ENCODE measurements at regions not wholly inside any gene's neighbourhood (a gene's known extent, or its start where the extent isn't known, plus 50 kb on each side); places are given as distances from the start of the nearest gene placed in this dataset.
A peak's percentile ranks its signal among the peaks of the same experiment; 100 is the strongest.

DNA sequence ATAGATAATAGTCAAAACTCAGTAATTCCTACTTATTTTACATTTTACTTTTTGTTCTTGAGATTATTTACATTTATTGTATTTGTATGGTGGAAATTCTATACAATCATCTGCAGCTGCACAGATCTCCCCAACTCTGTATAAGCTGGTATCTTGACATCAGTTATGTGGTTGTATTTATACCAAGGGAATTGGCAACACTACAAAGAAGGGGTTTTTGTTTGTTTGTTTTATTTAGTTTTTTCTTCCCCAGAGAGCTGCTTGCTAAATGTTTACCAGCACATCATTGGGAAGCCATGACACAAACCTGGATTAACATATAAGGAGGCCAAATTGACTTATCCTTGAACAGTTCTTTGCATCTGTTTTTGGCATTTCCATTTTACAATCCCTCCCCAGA lies 389.2 kb upstream of the KCNMB2 start:
- no peaks in the 10 kb centered on the region for H3K4me1 Mint-ChIP-seq
- no peak overlapping the region for H3K4me3 Mint-ChIP-seq
- no peaks in the 10 kb centered on the region for H3K36me3 Mint-ChIP-seq
- no peaks in the 10 kb centered on the region for H3K9me3 Mint-ChIP-seq
- no peak overlapping the region for H3K27ac Mint-ChIP-seq
- H3K27me3 Mint-ChIP-seq, result peaks cover 2% of the 10 kb centered on the region

DNA sequence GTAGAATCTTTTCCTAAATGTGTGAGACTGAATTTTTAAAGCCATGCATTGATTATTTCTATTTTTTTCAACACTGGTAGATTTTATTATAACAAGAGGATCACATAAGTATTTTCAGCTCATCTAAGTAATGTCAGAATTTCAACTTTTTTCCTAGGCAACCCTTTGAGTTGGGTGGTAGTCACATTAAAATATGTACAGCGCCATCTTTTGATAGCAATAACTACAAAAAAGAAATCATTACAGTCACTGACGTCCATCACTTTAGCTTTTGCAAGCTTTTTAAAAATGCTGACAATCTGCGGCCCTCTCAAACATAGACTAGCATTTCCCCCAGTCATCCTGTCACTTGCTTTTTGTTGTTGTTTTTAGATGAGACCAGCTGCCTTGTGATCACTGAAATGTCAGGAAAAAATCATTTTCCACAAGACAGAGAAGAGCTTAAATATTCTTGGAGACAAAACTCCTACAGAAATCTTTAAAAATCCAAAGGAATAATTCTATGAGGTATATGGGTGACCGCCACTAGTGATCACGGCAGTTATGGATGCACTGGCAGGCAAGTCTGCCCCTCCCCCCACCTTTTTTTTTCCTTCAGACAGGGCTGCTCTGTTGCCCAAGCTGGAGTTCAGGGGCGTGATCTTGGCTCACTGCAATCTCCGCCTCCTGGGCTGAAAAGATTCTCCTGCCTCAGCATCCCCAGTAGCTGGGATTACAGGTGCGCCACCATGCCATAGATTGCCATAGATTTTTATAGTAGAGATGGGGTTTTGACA lies 384.0 kb upstream of the KCNMB2 start:
- Mint-ChIP-seq H3K36me3 (no peaks in the 10 kb centered on the region), H3K27ac (no peak overlapping the region), H3K9me3 (no peaks in the 10 kb centered on the region), H3K4me1 (no peaks in the 10 kb centered on the region), H3K27me3 (peaks cover 2% of the 10 kb centered on the region), H3K4me3 (no peak overlapping the region)

DNA sequence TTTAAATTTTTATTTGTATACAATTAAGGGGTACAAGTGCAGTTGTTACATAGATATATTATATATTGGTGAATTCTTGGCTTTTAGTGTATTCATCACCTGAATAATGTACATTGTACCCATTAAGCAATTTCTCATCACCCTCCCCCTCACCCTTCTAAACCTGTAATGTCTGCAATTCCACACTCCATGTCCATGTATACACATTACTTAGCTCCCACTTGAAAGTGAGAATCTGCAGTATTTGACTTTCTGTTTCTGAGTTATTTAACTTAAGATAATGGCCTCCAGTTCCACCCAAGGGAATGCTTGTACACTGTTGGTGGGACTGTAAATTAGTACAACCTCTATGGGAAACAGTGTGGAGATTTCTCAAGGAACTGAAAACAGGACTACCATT lies 383.2 kb upstream of the KCNMB2 start:
- Mint-ChIP-seq H3K27ac (no peak overlapping the region), H3K27me3 (peaks cover 2% of the 10 kb centered on the region), H3K4me1 (no peaks in the 10 kb centered on the region), H3K36me3 (no peaks in the 10 kb centered on the region), H3K4me3 (no peak overlapping the region), H3K9me3 (no peaks in the 10 kb centered on the region)

DNA sequence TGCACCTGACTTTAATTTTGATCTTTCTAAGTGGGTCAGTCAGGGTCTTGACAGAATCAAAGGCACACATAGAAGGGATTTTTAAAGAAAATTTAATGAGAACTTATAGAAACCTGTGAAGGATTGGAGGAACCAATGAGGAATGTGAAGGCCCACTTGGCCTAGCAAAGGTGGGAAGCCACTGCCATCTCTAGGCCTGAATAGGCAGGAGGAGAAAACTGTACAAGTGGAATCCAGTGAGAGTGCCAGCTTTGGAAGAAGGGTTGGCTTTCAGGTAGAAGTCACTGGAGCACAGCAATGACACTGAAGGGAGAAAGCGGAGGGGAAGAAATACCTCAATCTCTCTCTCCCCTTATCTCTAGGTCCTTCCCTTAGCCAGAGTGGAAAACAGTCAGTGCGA lies 380.7 kb upstream of the KCNMB2 start:
- peak overlapping the region in 1 of 3 donors; percentile 78 for H3K27ac Mint-ChIP-seq

DNA sequence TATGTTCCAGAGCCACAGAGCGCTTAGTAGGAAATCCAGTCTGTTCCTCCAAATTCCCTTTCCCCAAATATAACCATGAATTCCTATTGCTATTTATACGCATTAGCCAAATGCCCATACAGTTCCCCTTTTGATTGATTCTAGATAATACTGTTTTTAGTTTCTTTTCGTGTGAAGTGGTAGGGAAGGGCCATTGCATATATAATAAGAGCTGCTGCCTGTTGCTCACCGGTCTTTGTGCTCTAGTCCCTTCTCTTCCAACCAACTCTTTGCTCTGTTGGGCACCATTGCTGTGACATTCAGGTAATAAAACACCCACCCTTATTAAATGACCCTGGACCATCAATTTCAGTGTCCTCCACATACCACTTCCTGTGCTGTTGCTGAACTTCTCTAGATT lies 379.9 kb upstream of the KCNMB2 start:
- Mint-ChIP-seq H3K27me3 (peaks cover 2% of the 10 kb centered on the region), H3K36me3 (no peaks in the 10 kb centered on the region), H3K4me1 (no peaks in the 10 kb centered on the region), H3K9me3 (peaks cover 0 to 2% (median 0%) of the 10 kb centered on the region in 3 donors), H3K27ac (no peak overlapping the region), H3K4me3 (no peak overlapping the region)

More for the DNA sequence above, 380.7 kb upstream of the KCNMB2 start:
- Mint-ChIP-seq H3K4me1 (no peaks in the 10 kb centered on the region), H3K27me3 (no peaks in the 10 kb centered on the region), H3K4me3 (no peak overlapping the region), H3K36me3 (no peaks in the 10 kb centered on the region), H3K9me3 (peaks cover 0 to 2% (median 0%) of the 10 kb centered on the region in 3 donors)

DNA sequence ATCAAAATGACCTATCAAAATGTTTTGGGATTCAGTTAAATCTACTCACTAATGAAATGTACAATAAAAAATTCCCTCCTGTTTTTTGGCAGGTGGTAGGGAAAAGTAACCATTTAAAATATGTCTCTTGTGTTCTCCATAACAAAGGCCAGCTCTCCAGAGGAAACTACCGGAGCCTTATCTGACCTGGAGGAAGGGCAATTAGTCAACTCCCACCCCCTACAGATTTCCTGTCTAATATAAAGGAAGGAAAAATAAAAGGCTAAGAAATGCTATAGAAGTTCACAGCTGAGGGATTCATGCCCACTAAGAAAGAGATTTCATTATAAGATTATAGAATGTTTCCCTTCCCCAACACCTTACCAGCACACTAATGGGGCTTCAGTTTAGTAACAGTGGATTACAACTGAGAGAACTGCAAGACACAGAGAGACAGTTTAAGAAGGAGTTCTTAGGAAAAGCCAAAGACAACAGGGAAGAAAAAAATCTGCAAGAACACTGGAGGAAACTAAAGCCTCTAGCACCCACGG lies 376.5 kb upstream of the KCNMB2 start:
- H3K4me1 Mint-ChIP-seq, result no peaks in the 10 kb centered on the region
- H3K27ac Mint-ChIP-seq, result no peak overlapping the region

DNA sequence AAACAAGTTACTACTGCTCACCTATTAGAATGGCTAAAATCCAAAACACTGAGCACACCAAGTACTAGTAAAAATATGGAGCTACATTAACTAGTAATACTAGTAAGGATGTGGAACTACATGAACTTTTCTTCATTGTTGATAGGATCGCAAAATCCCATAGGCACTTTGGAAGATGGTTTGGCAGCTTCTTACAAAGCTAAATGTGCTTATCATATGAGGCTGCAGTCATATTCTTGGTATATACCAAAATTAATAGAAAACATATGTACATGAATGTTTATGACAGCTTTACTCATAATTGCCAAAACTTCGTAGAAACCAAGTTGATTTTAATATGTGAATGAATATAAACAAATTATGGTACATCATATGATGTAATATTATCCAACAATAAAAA lies 366.8 kb upstream of the KCNMB2 start:
- H3K4me1 Mint-ChIP-seq, result no peaks in the 10 kb centered on the region
- no peaks in the 10 kb centered on the region for H3K27me3 Mint-ChIP-seq
- H3K9me3 Mint-ChIP-seq, result no peaks in the 10 kb centered on the region
- H3K4me3 Mint-ChIP-seq, result no peak overlapping the region
- H3K36me3 Mint-ChIP-seq, result no peaks in the 10 kb centered on the region
- H3K27ac Mint-ChIP-seq, result no peak overlapping the region

More for the DNA sequence above, 376.5 kb upstream of the KCNMB2 start:
- Mint-ChIP-seq H3K27me3 (peaks cover 2% of the 10 kb centered on the region), H3K4me3 (no peak overlapping the region), H3K9me3 (peaks cover 0 to 2% (median 0%) of the 10 kb centered on the region in 3 donors), H3K36me3 (no peaks in the 10 kb centered on the region)

DNA sequence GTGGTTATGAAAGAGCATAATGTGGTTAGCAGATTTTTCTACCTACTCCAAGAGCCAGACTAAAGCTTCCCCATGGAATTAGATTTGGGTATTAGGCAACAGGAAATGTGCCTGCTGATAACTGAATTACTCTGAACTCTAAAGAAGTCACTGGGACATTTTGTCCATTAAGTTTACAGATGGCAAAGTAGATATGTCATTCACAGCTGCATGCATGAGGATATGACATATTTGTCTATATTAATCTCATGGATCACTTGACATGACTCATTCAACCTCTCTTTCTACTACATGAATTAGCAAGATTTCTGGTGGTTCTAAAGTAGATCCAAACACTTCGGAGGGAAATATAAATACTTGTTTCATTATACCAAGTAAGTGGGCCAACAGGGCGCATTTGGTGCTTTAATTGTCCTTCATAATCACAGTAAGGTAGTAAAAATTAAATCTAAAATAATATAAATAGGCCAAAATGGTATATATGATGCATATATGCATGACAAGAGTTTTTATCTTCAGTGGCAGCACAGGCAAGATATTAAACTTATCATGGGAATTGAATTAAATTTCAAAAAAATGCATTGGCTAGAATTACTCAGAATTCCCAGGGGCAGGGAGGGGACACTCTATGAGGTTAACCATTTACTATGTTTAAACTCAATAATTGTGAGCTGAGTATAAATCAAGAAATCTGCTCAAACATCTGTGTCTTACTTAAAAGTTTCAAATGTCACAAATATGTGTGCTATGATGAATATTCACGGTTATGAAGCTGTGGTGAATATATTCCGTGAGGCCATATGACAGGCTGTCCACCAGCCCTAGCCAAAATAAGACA lies 365.3 kb upstream of the KCNMB2 start:
- Mint-ChIP-seq H3K4me1 (no peaks in the 10 kb centered on the region), H3K27ac (no peak overlapping the region), H3K36me3 (no peaks in the 10 kb centered on the region), H3K9me3 (no peaks in the 10 kb centered on the region), H3K4me3 (no peak overlapping the region), H3K27me3 (no peaks in the 10 kb centered on the region)

DNA sequence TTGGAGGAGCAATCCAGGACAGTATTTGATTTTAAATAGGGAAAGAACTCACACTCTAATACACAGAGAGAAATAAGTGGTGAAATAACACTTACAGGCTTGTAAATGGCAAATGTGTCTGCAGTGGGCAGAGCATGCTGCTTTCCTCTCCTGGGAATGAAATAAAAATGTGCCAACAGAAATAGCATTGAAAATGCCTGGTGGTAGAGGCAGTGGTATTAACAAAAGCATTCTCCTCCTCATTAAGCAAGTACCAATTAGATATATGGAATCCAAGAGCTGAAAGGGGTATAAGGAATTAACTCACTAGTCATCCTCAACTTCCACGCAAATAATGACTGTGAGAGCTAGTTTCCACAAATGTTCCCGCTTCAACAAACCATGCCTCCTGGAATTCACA lies 364.1 kb upstream of the KCNMB2 start:
- H3K4me3 Mint-ChIP-seq, result no peak overlapping the region
- H3K27ac Mint-ChIP-seq, result no peak overlapping the region
- no peaks in the 10 kb centered on the region for H3K27me3 Mint-ChIP-seq
- H3K4me1 Mint-ChIP-seq, result no peaks in the 10 kb centered on the region
- H3K9me3 Mint-ChIP-seq, result no peaks in the 10 kb centered on the region
- no peaks in the 10 kb centered on the region for H3K36me3 Mint-ChIP-seq

DNA sequence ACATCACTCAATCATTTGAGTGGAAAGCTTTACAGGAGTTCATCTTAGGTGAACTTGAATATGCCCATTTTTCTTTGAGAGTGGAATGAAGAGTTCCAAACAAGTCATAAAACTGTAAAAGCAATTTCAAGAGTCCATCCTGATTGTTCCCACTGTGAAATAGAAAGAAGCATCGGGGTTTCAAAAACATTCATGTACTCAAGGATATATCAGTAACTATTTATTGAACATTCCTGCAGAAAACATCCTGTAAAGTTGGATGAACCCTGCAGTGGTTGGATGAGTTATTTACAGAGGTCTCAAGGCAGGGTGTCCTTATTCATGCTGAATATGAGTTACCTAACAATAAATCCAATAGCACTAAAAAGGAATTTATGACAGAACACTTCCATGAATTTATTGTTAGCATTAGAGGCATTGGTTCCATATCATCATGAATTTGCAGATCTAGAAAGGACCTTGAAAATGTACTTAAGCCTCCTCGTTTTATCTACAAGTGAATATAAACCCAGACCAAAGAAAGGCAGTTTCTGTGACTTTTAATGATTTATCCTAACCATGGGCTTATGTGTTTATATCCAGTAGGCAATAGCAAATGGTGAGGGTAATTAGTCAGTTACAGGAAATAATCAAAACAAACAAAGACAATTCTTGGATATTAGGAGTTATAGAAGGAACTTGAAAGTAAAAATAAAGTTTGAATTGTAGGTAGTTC lies 361.9 kb upstream of the KCNMB2 start:
- H3K4me3 Mint-ChIP-seq, result no peak overlapping the region
- no peaks in the 10 kb centered on the region for H3K9me3 Mint-ChIP-seq
- no peaks in the 10 kb centered on the region for H3K27me3 Mint-ChIP-seq
- no peaks in the 10 kb centered on the region for H3K4me1 Mint-ChIP-seq
- no peaks in the 10 kb centered on the region for H3K36me3 Mint-ChIP-seq
- no peak overlapping the region for H3K27ac Mint-ChIP-seq

DNA sequence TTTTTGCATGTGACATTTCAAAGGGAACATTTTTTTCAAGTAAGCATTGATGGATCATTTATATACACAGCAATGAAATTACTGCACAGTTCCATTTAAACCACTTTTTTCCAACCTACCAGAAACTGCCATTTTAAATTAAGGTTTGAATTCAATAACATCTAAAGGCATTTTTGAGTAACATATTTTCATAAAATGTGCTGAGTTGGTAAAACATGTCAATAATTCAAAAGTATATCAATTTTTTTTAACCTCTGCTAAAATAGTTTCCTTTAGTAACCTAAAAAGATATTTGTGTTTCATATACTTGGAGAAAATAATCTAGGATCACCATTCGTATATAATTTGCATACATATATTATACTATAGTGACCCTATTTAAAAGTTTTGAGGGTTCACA lies 355.1 kb upstream of the KCNMB2 start:
- no peaks in the 10 kb centered on the region for H3K4me1 Mint-ChIP-seq
- peaks cover 0 to 2% (median 0%) of the 10 kb centered on the region in 3 donors for H3K9me3 Mint-ChIP-seq
- peaks cover 3% of the 10 kb centered on the region for H3K27me3 Mint-ChIP-seq
- H3K27ac Mint-ChIP-seq, result no peak overlapping the region
- no peak overlapping the region for H3K4me3 Mint-ChIP-seq
- no peaks in the 10 kb centered on the region for H3K36me3 Mint-ChIP-seq

DNA sequence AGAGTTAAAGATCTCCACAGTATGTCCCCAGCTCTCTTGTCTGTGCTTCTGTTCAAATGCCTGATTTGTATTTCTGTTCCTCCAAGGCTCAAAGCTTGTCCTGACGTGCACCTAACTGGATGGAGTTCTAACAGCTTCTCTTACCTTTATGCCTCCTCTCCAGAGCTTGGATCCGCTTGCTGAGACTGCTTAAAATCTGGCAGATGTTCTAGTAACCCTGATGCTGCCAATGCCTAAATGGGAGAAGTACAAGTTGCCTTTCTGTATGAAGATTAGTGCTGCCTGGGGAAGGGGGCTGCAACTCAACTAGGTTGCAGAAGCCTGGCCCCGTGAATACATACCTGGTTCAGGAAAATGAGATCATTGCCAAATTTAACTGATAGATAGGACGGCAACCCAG lies 354.5 kb upstream of the KCNMB2 start:
- Mint-ChIP-seq H3K36me3 (no peaks in the 10 kb centered on the region), H3K4me3 (no peak overlapping the region), H3K27ac (no peak overlapping the region), H3K27me3 (peaks cover 3% of the 10 kb centered on the region), H3K9me3 (peaks cover 0 to 2% (median 0%) of the 10 kb centered on the region in 3 donors), H3K4me1 (no peaks in the 10 kb centered on the region)

DNA sequence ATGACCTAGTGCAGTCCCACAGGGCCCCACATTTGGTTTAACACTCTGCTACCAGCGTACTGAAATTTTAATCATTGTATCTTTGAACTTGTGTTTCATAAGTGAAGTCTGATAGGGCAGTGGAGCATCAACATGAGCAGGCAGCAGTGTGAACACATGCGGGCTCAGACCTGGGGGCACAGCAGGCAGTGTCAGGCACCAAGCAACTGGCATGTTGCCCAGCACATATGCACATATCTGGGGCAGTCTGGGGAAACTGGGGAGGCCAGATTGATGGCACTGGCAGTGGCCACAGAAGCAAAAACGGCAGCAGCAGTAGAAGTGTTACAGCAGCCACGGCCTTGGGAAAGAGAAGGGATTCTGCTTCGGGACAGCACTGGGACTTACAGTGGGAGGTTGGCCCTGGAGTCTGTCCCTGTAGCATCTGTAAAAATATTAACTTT lies 353.9 kb upstream of the KCNMB2 start:
- Mint-ChIP-seq H3K27ac (peak overlapping the region in 1 of 3 donors; percentile 4), H3K4me1 (no peaks in the 10 kb centered on the region), H3K27me3 (peaks cover 3% of the 10 kb centered on the region), H3K9me3 (peaks cover 0 to 2% (median 0%) of the 10 kb centered on the region in 3 donors), H3K4me3 (no peak overlapping the region), H3K36me3 (no peaks in the 10 kb centered on the region)

DNA sequence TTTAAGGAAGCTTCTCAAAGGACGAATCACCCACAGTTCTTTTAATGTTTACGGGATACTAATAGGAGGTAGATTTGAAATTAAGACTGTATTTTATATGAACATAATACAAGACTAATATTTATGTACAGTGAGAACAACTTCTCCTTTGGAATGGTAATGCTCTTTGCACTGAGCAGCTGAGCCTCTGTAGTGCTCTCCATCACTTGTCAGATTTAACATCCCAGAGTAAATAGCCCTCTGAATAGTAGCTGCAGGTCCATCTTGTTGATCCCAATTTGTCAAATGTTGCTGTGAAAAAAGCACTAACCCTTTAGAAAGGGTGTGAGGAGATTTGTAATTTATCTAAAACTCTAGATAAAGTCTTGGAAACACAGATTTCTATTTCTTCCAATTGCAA lies 351.4 kb upstream of the KCNMB2 start:
- Mint-ChIP-seq H3K36me3 (no peaks in the 10 kb centered on the region), H3K27me3 (peaks cover 3% of the 10 kb centered on the region), H3K27ac (no peak overlapping the region), H3K4me3 (no peak overlapping the region), H3K9me3 (peaks cover 0 to 4% (median 0%) of the 10 kb centered on the region in 3 donors), H3K4me1 (no peaks in the 10 kb centered on the region)

DNA sequence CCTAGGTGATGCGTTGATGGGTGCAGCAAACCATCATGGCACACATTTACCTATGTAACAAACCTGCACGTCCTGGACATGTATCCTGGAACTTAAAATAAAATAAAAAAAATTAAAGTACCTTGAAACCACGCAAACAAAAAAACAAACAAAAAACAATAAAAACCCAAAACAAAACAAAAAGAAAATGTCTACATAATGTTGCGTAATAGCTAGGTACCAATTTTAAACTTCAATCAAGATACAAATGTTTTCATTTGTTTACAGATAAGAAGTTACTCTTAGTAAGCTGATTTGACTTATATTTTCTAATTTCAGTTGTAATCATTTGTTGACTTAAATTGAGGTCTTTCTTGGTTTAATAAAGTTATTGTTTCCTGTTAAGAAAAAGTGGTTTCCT lies 349.6 kb upstream of the KCNMB2 start:
- H3K27ac Mint-ChIP-seq, result no peak overlapping the region
- H3K27me3 Mint-ChIP-seq, result peaks cover 3% of the 10 kb centered on the region
- no peaks in the 10 kb centered on the region for H3K36me3 Mint-ChIP-seq
- H3K4me3 Mint-ChIP-seq, result no peak overlapping the region
- no peaks in the 10 kb centered on the region for H3K4me1 Mint-ChIP-seq
- H3K9me3 Mint-ChIP-seq, result peaks cover 0 to 4% (median 0%) of the 10 kb centered on the region in 3 donors

Measured in IgD-negative memory B cell (primary cell).